ENCODE measurements at regions not wholly inside any gene's neighbourhood (a gene's known extent, or its start where the extent isn't known, plus 50 kb on each side); places are given as distances from the start of the nearest gene placed in this dataset.

- TF ChIP-seq CTCF (IDR thresholded peaks at IDR 0.05; ENCODE audit: extremely low read depth in 1 of 2, insufficient read depth in 1 of 2, low read depth in 1 of 2, low read length in 2 of 2) (no peak), POLR2A (IDR thresholded peaks at IDR 0.05; ENCODE audit: low read depth, low read length) (no peak), MAX (IDR thresholded peaks at IDR 0.05; ENCODE audit: insufficient read depth, insufficient read length) (no peak), EZH2 (IDR thresholded peaks at IDR 0.05; ENCODE audit: borderline replicate concordance, low read depth, low read length, severe bottlenecking) (no peak), POLR2AphosphoS5 (IDR thresholded peaks at IDR 0.05; ENCODE audit: insufficient read depth, low read depth, low read length) (no peak), JUN (IDR thresholded peaks at IDR 0.05; ENCODE audit: borderline replicate concordance, insufficient read depth, insufficient read length, low read depth) (no peak)
Observed at GRCh38 chr2:103213028-103213542, 451.3 kb downstream of the TMEM182 start.

All from endothelial cell of umbilical vein (primary cell).